Mesendoderm (in vitro differentiated cells): ENCODE measurements at regions not wholly inside any gene's neighbourhood (a gene's known extent, or its start where the extent isn't known, plus 50 kb on each side); places are given as distances from the start of the nearest gene placed in this dataset.

Experiments used
- DNase-seq: peaks from one replicate; pipeline ENCODE4 v3.0.0; 2013
- H2AK5ac ChIP-seq: 2 replicates; pipeline ENCODE4 v1.6.1; 2013; ENCODE audit warnings: low read length, inconsistent platforms
- H2BK120ac ChIP-seq: 2 replicates; pipeline ENCODE4 v1.6.1; 2013; ENCODE audit warnings: low read depth, mild to moderate bottlenecking, low read length, moderate library complexity, mixed read lengths
- H2BK15ac ChIP-seq: replicated peaks from 2 replicates; pipeline ENCODE4 v1.6.1; 2013; ENCODE audit warnings: low read depth, mild to moderate bottlenecking, moderate library complexity
- H2BK5ac ChIP-seq: 2 replicates; pipeline ENCODE4 v1.6.1; 2013; ENCODE audit warnings: low read length, inconsistent platforms
- H3K18ac ChIP-seq: 2 replicates; pipeline ENCODE4 v1.6.1; 2013; ENCODE audit warnings: mild to moderate bottlenecking, low read length, mixed read lengths
- H3K23ac ChIP-seq: one replicate; pipeline ENCODE4 v1.6.1; 2013; ENCODE audit warnings: low read length
- H3K27ac ChIP-seq: 2 replicates; pipeline ENCODE4 v1.5.1; 2013; ENCODE audit warnings: low read depth, mild to moderate bottlenecking, inconsistent platforms, low read length, moderate library complexity
- H3K27me3 ChIP-seq: 2 replicates; pipeline ENCODE4 v1.6.1; 2013; ENCODE audit warnings: low read length, control low read depth, mild to moderate bottlenecking, inconsistent platforms; ENCODE audit not compliant: insufficient read depth, poor library complexity
- H3K36me3 ChIP-seq: 2 replicates; pipeline ENCODE4 v1.6.1; 2013; ENCODE audit warnings: low read length, inconsistent platforms; ENCODE audit not compliant: control insufficient read depth, insufficient read depth
- H3K4ac ChIP-seq: one replicate; pipeline ENCODE4 v1.6.1; 2013; ENCODE audit warnings: low read depth, mild to moderate bottlenecking, low read length, moderate library complexity
- H3K4me1 ChIP-seq: 2 replicates; pipeline ENCODE4 v1.6.1; 2013; ENCODE audit warnings: low read depth, low read length, inconsistent platforms; ENCODE audit not compliant: control insufficient read depth
- H3K4me2 ChIP-seq: 2 replicates; pipeline ENCODE4 v1.6.1; 2013; ENCODE audit warnings: low read length
- H3K4me3 ChIP-seq: 2 replicates; pipeline ENCODE4 v1.5.1; 2013; ENCODE audit warnings: mild to moderate bottlenecking, low read length
- H3K56ac ChIP-seq: one replicate; pipeline ENCODE4 v1.6.1; 2013; ENCODE audit warnings: low read length
- H3K79me1 ChIP-seq: 2 replicates; pipeline ENCODE4 v1.6.1; 2013; ENCODE audit warnings: low read length, inconsistent platforms
- H3K79me2 ChIP-seq: 2 replicates; pipeline ENCODE4 v1.6.1; 2013; ENCODE audit warnings: mild to moderate bottlenecking, low read length; ENCODE audit not compliant: control insufficient read depth, insufficient read depth
- H3K9ac ChIP-seq: 2 replicates; pipeline ENCODE4 v1.6.1; 2013; ENCODE audit warnings: low read length, inconsistent platforms
- H4K5ac ChIP-seq: one replicate; pipeline ENCODE4 v1.6.1; 2013; ENCODE audit warnings: low read length
- H4K8ac ChIP-seq: one replicate; pipeline ENCODE4 v1.6.1; 2013; ENCODE audit warnings: low read depth, mild to moderate bottlenecking, control low read depth, low read length, moderate library complexity
- WGBS: extraction: QIAGEN DNeasy Blood & Tissue Kit; methylation state at CpG from one replicate; pipeline ENCODE4 v1.1.7; 2013; ENCODE audit warnings: low lambda C conversion rate, missing lambda C conversion rate; ENCODE audit not compliant: insufficient coverage; ENCODE audit errors: extremely low coverage; 5-methylcytosine and 5-hydroxymethylcytosine counted together

- Histone ChIP-seq H3K4ac (no peak overlapping the region), H4K8ac (no peak overlapping the region), H3K4me2 (no peak overlapping the region), H2AK5ac (no peak overlapping the region), H3K27ac (peak overlapping the region; percentile 22), H3K18ac (no peak overlapping the region), H2BK5ac (no peak overlapping the region), H4K5ac (no peak overlapping the region), H3K23ac (no peak overlapping the region), H2BK15ac (no peak overlapping the region), H3K79me2 (no peaks in the 10 kb centered on the region), H3K79me1 (no peaks in the 10 kb centered on the region), H3K56ac (no peak overlapping the region), H3K4me3 (no peak overlapping the region), H3K27me3 (no peaks in the 10 kb centered on the region), H3K36me3 (no peaks in the 10 kb centered on the region), H3K4me1 (no peaks in the 10 kb centered on the region), H3K9ac (no peak overlapping the region), H2BK120ac (no peak overlapping the region)
- no peak for DNase-seq
- WGBS: no CpG with 5 or more reads among the region's 13 CpGs
Measured at GRCh38 chr5:133675376-133676154, 63.2 kb upstream of the FSTL4 start.

- no peak overlapping the region for H3K9ac ChIP-seq
- H3K27me3 ChIP-seq: no peaks in the 10 kb centered on the region
- H2BK15ac ChIP-seq: no peak overlapping the region
- H3K4me3 ChIP-seq: no peak overlapping the region
- no peak for DNase-seq
- H4K5ac ChIP-seq: no peak overlapping the region
- no peak overlapping the region for H3K4me2 ChIP-seq
- no peak overlapping the region for H3K27ac ChIP-seq
- no peaks in the 10 kb centered on the region for H3K79me1 ChIP-seq
- H3K36me3 ChIP-seq: no peaks in the 10 kb centered on the region
- no peak overlapping the region for H3K56ac ChIP-seq
- no peak overlapping the region for H4K8ac ChIP-seq
- no peaks in the 10 kb centered on the region for H3K79me2 ChIP-seq
- H3K23ac ChIP-seq: no peak overlapping the region
- no peak overlapping the region for H2BK120ac ChIP-seq
- H3K4me1 ChIP-seq: no peaks in the 10 kb centered on the region
- no peak overlapping the region for H3K18ac ChIP-seq
- H2AK5ac ChIP-seq: no peak overlapping the region
- no CpG with 5 or more reads among the region's 2 CpGs for WGBS
- no peak overlapping the region for H2BK5ac ChIP-seq
- no peak overlapping the region for H3K4ac ChIP-seq
Measured at GRCh38 chr5:133670336-133670735, 58.0 kb upstream of the FSTL4 start.

- H4K8ac ChIP-seq: no peak overlapping the region
- H3K56ac ChIP-seq: no peak overlapping the region
- H3K4me2 ChIP-seq: no peak overlapping the region
- no peaks in the 10 kb centered on the region for H3K79me2 ChIP-seq
- no peaks in the 10 kb centered on the region for H3K36me3 ChIP-seq
- H3K4me3 ChIP-seq: no peak overlapping the region
- WGBS: no CpG with 5 or more reads among the region's 6 CpGs
- no peak for DNase-seq
- no peaks in the 10 kb centered on the region for H3K27me3 ChIP-seq
- no peaks in the 10 kb centered on the region for H3K79me1 ChIP-seq
- H2BK5ac ChIP-seq: no peak overlapping the region
- H3K27ac ChIP-seq: no peak overlapping the region
- H3K4me1 ChIP-seq: no peaks in the 10 kb centered on the region
- no peak overlapping the region for H4K5ac ChIP-seq
- H2BK120ac ChIP-seq: no peak overlapping the region
- H3K9ac ChIP-seq: no peak overlapping the region
- no peak overlapping the region for H3K18ac ChIP-seq
- H3K4ac ChIP-seq: no peak overlapping the region
- no peak overlapping the region for H2AK5ac ChIP-seq
- H2BK15ac ChIP-seq: no peak overlapping the region
- no peak overlapping the region for H3K23ac ChIP-seq
Measured at GRCh38 chr5:133669472-133669871, 57.1 kb upstream of the FSTL4 start.

GRCh38 chr5:133668458-133668857 is 56.1 kb upstream of the FSTL4 start:
- Histone ChIP-seq H3K4me3 (no peak overlapping the region), H3K4me1 (no peaks in the 10 kb centered on the region), H3K27me3 (no peaks in the 10 kb centered on the region), H2AK5ac (no peak overlapping the region), H3K9ac (no peak overlapping the region), H3K27ac (no peak overlapping the region), H3K79me1 (no peaks in the 10 kb centered on the region), H4K8ac (no peak overlapping the region), H4K5ac (no peak overlapping the region), H3K4ac (no peak overlapping the region), H3K23ac (no peak overlapping the region), H2BK5ac (no peak overlapping the region), H3K4me2 (no peak overlapping the region), H2BK120ac (no peak overlapping the region), H3K79me2 (no peaks in the 10 kb centered on the region), H3K56ac (no peak overlapping the region), H3K36me3 (no peaks in the 10 kb centered on the region), H2BK15ac (no peak overlapping the region), H3K18ac (no peak overlapping the region)
- DNase-seq: no peak
- no CpG with 5 or more reads among the region's 5 CpGs for WGBS

GRCh38 chr5:133667217-133667616 is 54.9 kb upstream of the FSTL4 start:
- WGBS: no CpG with 5 or more reads among the region's 1 CpG
- H3K9ac ChIP-seq: no peak overlapping the region
- no peak overlapping the region for H4K5ac ChIP-seq
- H3K4me3 ChIP-seq: no peak overlapping the region
- H3K27ac ChIP-seq: no peak overlapping the region
- H3K79me2 ChIP-seq: no peaks in the 10 kb centered on the region
- no peak overlapping the region for H3K4ac ChIP-seq
- H2BK15ac ChIP-seq: no peak overlapping the region
- DNase-seq: no peak
- H3K56ac ChIP-seq: no peak overlapping the region
- no peak overlapping the region for H2BK120ac ChIP-seq
- H3K18ac ChIP-seq: no peak overlapping the region
- H3K4me1 ChIP-seq: no peaks in the 10 kb centered on the region
- H3K23ac ChIP-seq: no peak overlapping the region
- no peaks in the 10 kb centered on the region for H3K36me3 ChIP-seq
- H3K27me3 ChIP-seq: no peaks in the 10 kb centered on the region
- H2AK5ac ChIP-seq: no peak overlapping the region
- no peak overlapping the region for H4K8ac ChIP-seq
- no peaks in the 10 kb centered on the region for H3K79me1 ChIP-seq
- no peak overlapping the region for H3K4me2 ChIP-seq
- no peak overlapping the region for H2BK5ac ChIP-seq

- DNase-seq: no peak
- WGBS: no CpG with 5 or more reads among the region's 3 CpGs
Measured at GRCh38 chr5:133665571-133665970, 53.2 kb upstream of the FSTL4 start.

More at GRCh38 chr5:133665571-133665970, 53.2 kb upstream of the FSTL4 start:
- Histone ChIP-seq H3K4me1 (no peaks in the 10 kb centered on the region), H2AK5ac (no peak overlapping the region), H3K23ac (no peak overlapping the region), H3K36me3 (no peaks in the 10 kb centered on the region), H2BK120ac (no peak overlapping the region), H3K79me1 (no peaks in the 10 kb centered on the region), H3K27me3 (no peaks in the 10 kb centered on the region), H3K4me2 (no peak overlapping the region), H4K8ac (no peak overlapping the region), H3K27ac (no peak overlapping the region), H4K5ac (no peak overlapping the region), H2BK5ac (no peak overlapping the region), H3K56ac (no peak overlapping the region), H3K4ac (no peak overlapping the region), H3K9ac (no peak overlapping the region), H3K18ac (no peak overlapping the region), H2BK15ac (no peak overlapping the region), H3K79me2 (no peaks in the 10 kb centered on the region), H3K4me3 (no peak overlapping the region)
